NOMO-1 treated with dmso at 0.1 percent for 144 hours (cell line): ENCODE measurements at regions not wholly inside any gene's neighbourhood (a gene's known extent, or its start where the extent isn't known, plus 50 kb on each side); places are given as distances from the start of the nearest gene placed in this dataset.
"Not testable (repeated sequence)": the region's sequence is repeated elsewhere in the genome, so short reads cannot be mapped to it uniquely, and the experiment has no call there.

Experiments
- DNase-seq: peaks from one replicate; lab custom pipeline; 2025; ENCODE audit not compliant: unreplicated experiment; lab: John Stamatoyannopoulos, UW

DNA sequence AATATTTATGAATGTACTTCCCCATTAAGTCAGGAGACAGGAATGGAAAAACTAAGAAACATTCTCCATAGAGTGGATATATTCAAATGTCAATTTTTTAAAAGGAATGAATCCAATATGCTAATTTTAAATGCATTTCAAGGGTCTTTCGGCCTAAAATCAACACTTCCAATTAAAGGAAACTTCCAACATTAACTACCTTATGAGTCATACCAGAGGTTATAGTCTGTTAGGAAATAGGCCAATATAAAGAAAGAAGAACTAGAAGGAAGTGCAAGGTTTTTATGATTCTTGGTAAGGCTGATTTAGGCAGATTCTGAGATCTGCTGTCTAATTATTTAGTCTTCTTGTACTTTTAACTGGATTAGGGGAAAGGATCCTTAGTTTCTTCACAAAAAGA is 260.1 kb upstream of the EDNRA start:
- no peak for DNase-seq

DNA sequence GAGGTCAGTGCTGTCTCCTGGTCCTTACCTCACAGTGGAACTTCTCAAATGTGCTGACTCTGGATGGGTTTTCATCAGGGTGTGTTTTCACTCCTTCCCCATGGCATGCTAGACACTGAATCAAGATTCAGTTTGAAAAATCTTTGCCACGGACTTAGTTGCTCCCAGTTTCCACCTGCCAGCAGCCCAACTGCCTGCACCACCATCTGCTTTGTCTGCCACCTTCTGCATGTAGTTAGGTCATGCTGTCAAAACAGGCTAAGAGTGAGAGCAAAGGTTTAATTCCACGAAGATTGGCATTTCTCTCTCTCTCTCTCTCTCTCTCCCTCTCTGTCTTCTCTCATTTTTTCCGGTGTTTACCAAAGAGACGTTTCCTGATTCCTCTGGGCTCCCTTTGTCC is 258.0 kb upstream of the EDNRA start:
- no peak for DNase-seq

DNA sequence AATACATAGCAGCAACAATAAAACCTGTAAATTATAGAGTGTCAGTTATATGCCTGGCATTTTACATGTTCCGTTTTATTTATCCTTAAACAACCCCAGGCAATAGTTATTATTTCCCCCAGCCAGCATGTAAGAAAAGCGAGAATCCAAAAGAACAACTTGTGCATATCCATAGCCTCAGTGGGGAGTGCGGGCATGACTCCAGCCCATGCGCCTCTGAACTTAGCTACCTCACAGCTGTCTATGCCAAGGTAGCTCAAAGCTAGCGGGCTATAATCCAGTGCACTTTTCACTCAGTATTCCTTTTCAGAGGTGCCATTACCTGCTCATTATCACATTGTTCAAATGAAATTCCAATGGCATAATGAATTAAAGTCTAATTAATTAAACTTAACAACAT is 257.3 kb upstream of the EDNRA start:
- DNase-seq: no peak

DNA sequence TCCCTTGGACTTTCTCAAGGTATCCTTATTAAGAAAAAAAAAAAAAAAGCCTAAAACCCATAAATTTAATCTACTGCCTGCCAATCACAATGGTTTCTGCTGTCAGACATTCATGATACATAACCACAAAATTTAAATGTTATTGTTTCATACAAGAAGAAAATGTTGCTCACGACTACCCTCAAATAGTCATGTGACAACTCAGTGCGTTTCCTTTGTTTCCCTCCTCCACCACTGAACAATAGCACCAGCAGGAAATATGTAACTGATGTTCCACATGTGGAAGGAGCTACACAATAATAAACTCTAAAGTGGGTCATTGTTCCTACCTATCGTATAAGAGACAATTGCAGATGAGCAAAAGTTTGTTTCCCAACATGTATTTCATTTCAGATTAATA is 244.1 kb upstream of the EDNRA start:
- no peak for DNase-seq

DNA sequence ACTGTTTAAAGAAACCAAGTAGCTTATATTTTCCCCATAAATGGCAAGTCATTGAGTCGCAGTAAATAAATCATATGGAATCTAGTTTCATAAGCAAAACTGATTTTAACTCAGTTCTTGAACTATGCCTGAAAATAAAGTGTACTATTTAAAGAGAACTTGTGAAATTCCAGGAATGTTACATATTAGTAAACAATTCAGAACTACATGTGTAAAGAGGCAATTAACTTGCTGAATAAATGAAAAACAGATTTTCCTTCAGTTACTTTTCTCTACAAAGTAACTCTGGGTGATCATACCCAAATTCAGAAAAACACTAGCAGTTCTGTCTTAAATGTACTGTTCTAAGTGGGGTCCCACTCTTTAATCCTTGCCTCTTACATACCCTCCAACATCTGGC is 236.1 kb upstream of the EDNRA start:
- DNase-seq: no peak

DNA sequence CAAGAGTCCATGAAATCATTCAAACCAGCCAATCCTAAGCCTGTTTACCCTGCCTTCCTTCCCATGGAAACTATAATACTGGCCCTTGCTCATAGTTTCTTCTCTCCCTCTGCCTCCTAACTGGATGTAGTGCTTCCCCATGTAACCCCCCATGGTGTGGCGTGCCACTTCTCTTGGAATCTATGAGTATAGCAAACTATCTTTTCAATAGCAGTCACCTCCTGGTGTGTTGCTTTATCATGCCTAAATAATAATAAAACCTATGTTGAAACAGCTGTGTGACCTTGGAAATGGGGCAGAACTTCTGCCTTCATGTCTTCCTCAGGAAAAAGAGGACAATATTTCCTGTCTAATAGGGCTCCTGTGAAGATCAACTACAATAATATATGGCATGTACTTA is 234.8 kb upstream of the EDNRA start:
- no peak for DNase-seq

DNA sequence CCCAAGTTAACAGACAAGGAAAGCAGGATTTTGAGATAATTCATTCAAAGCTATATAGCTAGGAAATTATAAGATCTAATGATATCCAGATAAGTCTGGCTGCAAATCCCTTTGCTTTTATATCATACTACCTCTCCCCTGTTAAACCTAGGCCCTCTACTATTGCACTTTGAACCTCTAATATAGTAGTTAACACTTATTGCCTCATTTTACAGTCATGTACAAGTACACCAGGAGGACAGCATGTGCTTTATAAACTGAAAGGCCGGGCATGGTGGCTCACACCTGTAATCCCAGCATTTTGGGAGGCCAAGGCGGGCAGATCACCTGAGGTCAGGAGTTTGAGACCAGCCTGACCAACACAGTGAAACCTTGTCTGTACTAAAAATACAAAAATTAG is 234.4 kb upstream of the EDNRA start:
- not testable (repeated sequence) for DNase-seq

DNA sequence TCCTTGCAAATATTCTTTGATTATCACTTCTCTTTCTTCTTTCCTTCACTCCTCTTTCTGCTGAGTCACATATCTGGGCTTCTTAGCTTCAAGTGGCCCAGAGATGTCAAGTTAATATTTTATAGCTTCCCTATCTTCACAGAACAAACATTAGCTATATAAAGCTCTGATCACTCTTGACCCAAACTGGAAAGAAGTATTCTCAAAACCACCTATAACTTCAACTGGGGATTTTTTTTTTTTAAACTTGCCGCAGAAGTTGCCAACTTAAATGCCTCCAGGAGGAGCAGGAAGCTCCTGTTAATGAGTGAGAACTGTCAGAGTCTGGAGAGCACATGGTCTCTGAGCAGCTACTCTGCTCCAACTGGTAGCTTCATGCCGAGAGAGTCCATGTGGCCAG is 233.3 kb upstream of the EDNRA start:
- no peak for DNase-seq

DNA sequence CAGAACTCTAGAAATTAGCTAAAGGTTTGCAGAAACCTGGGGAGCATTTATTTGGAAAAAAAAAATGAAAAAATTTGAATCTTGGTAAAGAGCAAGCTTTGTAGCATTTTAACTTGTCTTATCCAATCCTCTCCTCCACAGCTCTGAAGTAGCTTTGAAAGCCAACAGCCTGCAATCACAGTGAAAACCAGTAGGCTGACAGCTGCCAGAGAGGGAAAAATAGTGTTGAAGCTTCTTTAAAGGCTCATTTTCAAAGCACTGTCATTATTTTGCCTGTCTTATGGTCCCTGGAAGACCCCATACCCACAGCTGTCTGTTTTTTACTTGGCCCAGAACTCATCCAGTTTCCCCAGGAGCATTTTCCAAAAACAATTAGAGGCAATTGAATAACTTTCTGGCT is 230.8 kb upstream of the EDNRA start:
- DNase-seq: no peak

DNA sequence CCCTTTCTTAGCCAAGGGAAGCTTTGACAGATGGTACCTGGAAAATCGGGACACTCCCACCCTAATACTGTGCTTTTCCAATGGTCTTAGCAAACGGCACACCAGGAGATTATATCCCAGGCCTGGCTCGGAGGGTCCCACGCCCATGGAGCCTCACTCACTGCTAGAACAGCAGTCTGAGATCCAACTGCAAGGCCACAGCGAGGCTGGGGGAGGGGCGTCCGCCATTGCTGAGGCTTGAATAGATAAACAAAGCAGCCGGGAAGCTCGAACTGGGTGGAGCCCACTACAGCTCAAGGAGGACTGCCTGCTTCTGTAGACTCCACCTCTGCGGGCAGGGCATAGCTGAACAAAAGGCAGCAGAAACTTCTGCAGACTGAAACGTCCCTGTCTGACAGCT is 225.6 kb upstream of the EDNRA start:
- not testable (repeated sequence) for DNase-seq

DNA sequence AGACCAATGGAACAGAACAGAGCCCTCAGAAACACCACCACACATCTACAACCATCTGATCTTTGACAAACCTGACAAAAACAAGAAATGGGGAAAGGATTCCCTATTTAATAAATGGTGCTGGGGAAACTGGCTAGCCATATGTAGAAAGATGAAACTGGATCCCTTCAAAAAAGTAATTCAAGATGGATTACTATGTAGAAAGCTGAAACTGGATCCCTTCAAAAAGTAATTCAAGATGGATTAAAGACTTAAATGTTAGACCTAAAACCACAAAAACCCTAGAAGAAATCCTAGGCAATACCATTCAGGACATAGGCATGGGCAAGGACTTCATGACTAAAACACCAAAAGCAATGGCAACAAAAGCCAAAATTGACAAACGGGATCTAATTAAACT is 221.6 kb upstream of the EDNRA start:
- not testable (repeated sequence) for DNase-seq

DNA sequence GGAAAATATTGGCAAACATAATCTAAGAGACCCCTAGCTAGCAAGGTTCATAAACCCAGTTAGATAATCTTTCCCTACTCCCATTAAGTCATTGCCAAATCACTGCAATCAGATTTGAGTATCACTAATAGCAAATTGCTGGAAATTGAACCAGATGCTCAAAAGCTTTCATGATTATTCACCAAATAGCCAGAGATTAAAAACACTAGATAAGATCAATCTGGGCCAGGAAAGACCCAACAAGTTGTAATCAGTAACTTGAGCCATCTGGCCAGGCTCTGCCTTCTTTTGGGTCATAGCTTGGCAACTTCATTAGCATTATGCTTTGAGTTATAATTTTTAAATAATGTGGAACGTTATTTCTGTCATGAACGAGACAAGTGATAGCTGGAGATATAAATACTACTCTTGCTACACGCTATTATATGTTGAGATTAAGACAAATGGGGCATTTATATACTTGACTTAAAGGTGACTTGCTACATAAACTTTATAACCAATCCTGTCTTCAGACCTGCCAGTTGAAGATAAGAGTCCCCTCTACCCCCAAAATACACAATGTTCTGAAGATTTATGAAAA is 196.6 kb upstream of the EDNRA start:
- DNase-seq: no peak

DNA sequence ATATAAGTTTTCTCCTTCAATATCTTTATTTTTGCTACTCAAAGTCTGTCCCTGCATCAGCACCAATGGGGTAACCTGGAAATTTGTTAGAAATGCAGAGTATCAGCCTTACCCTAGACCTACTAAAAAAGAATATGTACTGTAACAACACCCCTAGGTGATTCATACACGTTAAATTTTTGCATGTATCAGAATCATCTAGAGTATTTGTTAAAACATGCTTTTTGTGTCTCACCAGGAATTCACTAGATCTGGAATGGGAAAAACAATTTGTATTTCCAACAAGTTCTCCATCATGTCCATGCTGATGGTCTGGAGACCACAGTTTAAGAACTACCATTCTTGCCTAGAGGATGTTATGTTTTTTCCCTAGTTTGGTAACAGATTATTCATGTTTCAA is 196.0 kb upstream of the EDNRA start:
- DNase-seq: no peak

DNA sequence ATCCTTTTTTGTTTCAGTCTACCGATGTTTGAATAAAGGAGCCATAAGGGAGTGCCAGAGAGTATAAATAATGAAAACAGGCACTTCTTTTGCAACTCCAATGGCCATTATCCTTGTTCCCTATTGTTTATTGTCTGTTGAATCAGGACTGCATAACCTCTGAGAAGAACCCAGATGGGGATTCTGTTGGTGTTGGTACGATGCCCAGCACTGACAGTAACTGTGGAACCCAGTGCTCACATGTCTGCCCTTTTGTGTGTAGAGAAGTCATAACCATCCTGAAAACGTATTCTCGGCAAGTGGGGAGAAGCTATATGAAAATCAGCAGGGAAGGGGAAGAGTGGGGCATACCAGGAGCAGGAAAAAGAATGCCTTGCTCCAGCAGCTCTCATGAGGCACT is 195.1 kb upstream of the EDNRA start:
- no peak for DNase-seq

DNA sequence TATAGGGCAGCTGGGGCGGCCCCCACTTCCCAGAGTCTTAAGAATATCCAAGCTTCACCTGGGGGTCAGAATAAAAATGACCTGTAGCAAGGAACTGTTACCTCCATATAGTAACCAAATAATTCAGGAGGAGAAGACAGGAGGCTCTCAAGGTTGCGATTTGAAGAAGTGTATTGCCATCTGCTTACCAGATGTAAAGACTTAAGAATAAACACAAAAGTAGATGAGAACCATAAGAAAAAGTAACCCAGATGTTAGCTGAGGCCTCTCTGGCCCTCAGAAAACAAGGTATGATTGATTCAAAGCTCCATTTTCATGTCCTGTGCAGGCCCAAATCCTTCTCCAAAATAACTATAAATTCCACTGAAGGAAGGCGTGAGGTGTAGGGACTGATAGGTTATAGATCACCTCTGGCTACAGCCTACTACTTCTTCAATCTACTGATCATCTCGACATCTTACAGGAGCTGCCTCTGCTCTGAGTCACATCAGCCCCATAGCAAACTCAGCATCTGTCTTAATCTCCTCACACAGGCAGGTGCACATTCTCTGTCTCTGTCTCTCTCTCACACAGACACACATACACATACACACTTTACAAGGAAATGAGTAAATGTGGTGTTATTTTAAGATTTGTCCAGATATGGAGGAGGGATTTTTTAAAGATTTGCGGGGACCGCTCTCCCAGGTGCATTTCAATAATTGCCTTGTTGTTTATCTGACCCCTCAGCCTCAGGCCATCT is 193.9 kb upstream of the EDNRA start:
- DNase-seq: no peak

DNA sequence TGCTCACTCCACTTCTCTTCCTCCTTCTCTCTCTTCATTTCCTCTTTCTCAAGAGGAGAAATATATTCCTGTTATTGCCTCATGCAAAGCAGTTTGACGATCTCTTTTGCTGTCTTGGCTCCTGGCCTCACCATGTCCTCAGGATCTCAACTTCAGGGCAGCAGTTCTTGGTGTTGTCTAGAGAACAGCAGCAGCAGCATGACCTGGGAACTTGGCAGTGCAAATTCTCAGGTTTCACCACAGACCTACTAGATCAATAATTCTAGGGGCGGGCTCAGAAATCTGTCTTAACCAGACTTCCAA is 193.4 kb upstream of the EDNRA start:
- peak; percentile 1 for DNase-seq

DNA sequence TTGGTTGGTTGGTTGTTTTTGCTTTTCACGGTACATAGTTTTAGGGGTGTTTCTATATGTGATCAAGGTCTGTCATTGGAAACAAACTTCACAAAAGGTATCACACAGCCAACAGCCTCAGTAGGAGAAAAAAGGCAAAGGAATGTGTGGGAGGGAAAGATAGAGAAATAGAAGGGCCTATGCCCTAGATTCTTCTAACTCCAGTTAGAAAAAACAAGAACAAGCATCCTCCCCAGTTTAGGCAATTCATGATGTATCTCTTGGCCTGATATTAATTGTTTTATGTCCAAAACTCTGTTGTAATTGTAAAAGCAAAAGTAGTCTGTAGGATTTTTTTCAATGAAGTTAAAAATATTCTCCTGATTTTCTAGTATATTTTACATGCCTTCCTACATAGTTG is 192.4 kb upstream of the EDNRA start:
- DNase-seq: no peak

DNA sequence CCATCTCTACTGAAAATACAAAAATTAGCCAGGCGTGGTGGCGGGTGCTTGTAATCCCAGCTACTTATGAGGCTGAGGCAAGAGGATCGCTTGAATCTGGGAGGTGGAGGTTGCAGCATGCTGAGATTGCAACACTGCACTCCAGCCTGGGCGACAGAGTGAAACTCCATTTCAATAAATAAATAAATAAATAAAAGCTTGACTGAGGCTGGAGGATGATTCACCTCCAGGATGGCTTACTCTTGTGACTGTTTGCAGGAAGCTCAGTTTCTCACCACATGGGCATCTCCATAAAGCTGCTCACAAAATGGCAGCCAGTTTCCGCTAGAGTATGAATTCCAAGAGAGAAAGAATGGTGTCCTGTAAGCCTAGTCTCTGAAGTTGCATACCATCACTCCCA is 191.7 kb upstream of the EDNRA start:
- DNase-seq: no peak

DNA sequence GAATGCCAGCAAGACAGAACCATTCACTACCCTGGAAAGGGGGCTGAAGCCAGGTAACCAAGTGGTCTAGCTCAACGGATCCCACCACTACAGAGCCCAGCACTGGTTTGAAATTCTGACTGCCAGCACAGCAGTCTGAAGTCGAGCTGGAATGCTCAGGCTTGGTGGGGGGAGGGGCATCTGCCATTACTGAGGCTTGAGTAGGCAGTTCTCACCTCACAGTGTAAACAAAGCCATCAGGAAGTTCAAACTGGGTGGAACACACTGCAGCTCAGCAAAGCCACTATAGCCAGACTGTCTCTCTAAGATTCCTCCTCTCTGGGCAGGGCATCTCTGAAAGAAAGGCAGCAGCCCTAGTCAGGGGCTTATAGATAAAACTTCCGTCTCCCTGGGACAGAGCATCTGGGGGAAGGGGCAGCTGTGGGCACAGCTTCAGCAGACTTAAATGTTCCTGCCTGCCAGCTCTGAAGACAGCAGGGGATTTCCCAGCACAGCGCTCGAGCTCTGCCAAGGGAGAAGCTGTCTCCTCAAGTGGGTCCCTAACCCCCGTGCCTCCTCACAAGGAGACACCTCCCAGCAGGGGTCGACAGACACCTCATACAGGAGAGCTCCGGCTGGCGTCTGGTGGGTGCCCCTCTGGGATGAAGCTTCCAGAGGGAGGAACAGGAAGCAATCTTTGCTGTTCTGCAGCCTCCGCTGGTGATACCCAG is 188.1 kb upstream of the EDNRA start:
- not testable (repeated sequence) for DNase-seq

DNA sequence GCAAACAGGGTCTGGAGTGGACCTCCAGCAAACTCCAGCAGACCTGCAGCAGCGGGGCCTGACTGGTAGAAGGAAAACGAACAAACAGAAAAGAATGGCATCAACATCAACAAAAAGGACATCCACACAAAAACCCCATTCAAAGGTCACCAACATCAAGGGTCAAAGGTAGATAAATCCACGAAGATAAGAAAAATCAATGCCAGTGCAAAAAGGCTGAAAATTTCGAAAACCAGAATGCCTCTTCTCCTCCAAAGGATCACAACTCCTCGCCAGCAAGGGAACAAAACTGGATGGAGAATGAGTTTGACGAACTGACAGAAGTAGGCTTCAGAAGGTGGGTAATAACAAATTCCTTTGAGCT is 187.6 kb upstream of the EDNRA start:
- not testable (repeated sequence) for DNase-seq

DNA sequence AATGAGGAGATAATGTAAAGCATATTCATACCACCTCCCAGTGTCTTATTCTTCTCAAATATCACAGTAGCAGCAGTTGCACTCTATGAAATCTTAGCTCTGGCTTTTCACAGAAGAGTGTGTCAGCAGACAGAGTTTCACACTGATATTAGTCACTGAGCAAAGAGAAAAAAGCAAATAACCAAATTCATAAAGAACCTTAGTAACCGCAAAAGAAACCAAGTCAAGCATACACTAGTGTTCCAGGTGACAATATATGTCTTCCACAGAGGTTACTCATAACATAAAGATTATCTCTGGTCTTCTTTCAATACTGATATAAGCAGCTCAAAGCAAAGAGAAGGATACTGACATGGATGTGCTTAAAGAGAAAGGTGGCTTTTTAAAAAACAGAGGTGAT is 181.7 kb upstream of the EDNRA start:
- no peak for DNase-seq

DNA sequence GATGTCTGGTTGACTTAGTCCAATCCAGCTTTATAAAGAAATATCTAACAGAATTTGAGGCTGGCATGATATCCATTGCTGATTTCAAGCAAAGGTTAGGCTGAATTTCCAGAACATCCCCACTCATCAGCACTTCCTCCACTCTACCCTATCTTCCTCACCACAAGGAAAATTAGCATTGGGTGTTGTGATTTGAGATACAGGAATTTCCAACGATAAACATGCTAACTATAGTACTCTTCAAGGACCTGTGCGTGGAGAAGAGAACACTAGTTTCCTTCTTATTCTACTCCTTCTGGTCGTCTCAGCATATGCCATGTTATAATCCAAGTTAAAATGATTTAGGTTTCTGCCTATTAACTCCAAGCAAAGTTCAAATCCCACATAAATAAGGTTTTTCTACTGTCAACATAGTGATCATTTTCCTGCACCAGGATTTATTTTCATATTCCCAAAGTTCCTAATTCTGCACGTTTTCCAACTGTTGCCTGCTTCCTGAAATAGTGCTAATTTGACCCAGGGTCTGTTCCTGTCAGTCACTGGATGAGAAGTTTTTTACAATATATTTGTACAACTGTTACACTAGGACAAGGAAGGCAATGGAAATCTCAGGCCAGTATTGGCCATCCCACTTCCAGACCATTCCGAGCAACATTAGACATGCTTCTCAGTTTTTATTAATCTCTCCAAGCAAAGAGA is 177.6 kb upstream of the EDNRA start:
- no peak for DNase-seq
